ENCODE measurements at regions not wholly inside any gene's neighbourhood (a gene's known extent, or its start where the extent isn't known, plus 50 kb on each side); places are given as distances from the start of the nearest gene placed in this dataset.

DNA sequence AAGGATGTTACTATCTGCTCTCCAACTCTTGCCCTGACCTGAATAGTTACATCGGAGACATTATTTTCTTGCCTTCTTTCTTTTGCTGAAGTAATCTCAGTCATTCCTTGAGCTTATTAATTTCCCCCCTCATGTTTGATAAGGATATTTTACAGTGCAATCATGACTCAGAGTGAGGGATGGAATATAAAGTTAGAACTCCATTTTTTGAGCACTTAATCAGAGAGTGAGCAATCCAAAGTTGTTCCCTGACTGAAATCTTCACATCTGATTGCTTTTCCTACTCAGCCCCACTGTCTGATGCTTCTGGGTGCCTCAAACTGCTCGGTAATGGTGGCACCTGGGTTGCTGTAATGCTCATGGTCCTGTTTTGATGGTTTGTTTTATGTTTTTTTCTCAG, 142.7 kb upstream of the SEL1L start:
- in situ Hi-C loops (cut with MboI; ENCODE audit: low pct_ligation_motif_present in 1 of 4, low pct_unique_long_range_greater_than_20kb in 1 of 4, low sequenced_read_pairs in 3 of 4) (no loop called here), intact Hi-C loops (cut with DNase I; ENCODE audit: low total_unique reads) (no loop called here)
- WGBS, 2 donors (ENCODE audit: low coverage in 1 of 2), result 50 to 70% methylated on average over 2 of the region's 2 CpGs
- no peaks in the 10 kb centered on the region for H3K4me1 ChIP-seq
- H3K27ac ChIP-seq, result no peak overlapping the region
- no peak overlapping the region for H3K4me3 ChIP-seq
- no peaks in the 10 kb centered on the region for H3K36me3 ChIP-seq
- no peaks in the 10 kb centered on the region for H3K9me3 ChIP-seq
- no peak for DNase-seq
- no peak for TF ChIP-seq POLR2A (IDR thresholded peaks at IDR 0.05)
- no peaks in the 10 kb centered on the region for H3K27me3 ChIP-seq

DNA sequence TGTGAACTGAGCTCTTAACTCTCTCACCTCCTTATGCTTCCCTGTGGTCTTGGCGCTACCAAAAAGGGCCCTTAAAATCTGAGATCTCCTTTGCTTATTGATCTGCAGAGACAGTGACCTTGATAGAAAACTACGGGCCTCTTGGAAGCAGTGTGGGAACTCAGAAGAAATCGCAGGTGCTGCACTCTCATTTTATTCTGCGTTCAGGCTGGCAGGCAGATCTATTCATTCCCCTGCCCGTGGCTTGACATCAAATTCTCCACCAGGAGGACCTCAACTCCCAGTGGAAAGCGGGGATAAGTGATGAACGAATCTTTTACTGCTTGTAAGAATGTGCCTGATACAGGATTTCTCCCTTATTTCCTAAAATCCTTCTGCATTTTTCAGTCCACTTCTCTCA, 143.2 kb upstream of the SEL1L start:
- WGBS, 2 donors (ENCODE audit: low coverage in 1 of 2), result 82 to 83% methylated on average over 4 to 7 of the region's 7 CpGs
- H3K4me1 ChIP-seq, result no peaks in the 10 kb centered on the region
- in situ Hi-C loops (cut with MboI; ENCODE audit: low pct_ligation_motif_present in 1 of 4, low pct_unique_long_range_greater_than_20kb in 1 of 4, low sequenced_read_pairs in 3 of 4), result no loop called here
- TF ChIP-seq, protein P1, sequence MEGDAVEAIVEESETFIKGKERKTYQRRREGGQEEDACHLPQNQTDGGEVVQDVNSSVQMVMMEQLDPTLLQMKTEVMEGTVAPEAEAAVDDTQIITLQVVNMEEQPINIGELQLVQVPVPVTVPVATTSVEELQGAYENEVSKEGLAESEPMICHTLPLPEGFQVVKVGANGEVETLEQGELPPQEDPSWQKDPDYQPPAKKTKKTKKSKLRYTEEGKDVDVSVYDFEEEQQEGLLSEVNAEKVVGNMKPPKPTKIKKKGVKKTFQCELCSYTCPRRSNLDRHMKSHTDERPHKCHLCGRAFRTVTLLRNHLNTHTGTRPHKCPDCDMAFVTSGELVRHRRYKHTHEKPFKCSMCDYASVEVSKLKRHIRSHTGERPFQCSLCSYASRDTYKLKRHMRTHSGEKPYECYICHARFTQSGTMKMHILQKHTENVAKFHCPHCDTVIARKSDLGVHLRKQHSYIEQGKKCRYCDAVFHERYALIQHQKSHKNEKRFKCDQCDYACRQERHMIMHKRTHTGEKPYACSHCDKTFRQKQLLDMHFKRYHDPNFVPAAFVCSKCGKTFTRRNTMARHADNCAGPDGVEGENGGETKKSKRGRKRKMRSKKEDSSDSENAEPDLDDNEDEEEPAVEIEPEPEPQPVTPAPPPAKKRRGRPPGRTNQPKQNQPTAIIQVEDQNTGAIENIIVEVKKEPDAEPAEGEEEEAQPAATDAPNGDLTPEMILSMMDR (IDR thresholded peaks at IDR 0.05), result no peak
- TF ChIP-seq POLR2A (IDR thresholded peaks at IDR 0.05), result no peak
- TF ChIP-seq POLR2AphosphoS5 (IDR thresholded peaks at IDR 0.05), result no peak
- TF ChIP-seq EP300 (IDR thresholded peaks at IDR 0.05; ENCODE audit: low read depth), result no peak
- intact Hi-C loops (cut with DNase I; ENCODE audit: low total_unique reads), result no loop called here
- H3K27ac ChIP-seq, result no peak overlapping the region
- H3K9me3 ChIP-seq, result no peaks in the 10 kb centered on the region
- no peaks in the 10 kb centered on the region for H3K36me3 ChIP-seq
- DNase-seq, result no peak
- no peaks in the 10 kb centered on the region for H3K27me3 ChIP-seq
- H3K4me3 ChIP-seq, result no peak overlapping the region

DNA sequence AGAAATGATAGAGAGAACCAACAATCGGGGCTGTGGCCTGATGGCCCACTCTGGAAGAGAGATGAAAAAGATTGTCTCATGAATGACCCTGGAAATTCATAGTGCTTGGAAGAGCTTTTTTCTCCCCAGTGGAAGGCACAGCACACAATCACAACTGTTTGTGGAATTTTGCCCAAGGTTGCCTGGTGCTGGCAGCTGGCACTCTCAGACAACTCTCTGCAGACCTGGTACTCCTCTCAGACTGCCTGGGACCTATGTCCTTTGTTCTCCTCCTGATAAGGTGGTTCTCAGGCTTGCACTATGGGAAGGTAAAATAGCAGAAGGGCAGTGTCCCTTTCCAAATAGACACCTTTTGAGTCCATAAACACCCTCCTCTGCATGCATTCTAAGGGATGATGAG, 144.1 kb upstream of the SEL1L start:
- Histone ChIP-seq H3K4me1 (no peaks in the 10 kb centered on the region), H3K27ac (no peak overlapping the region), H3K4me3 (no peak overlapping the region), H3K27me3 (no peaks in the 10 kb centered on the region), H3K9me3 (no peaks in the 10 kb centered on the region), H3K36me3 (no peaks in the 10 kb centered on the region)
- in situ Hi-C loops (cut with MboI; ENCODE audit: low pct_ligation_motif_present in 1 of 4, low pct_unique_long_range_greater_than_20kb in 1 of 4, low sequenced_read_pairs in 3 of 4) (no loop called here), intact Hi-C loops (cut with DNase I; ENCODE audit: low total_unique reads) (no loop called here)
- TF ChIP-seq POLR2A (IDR thresholded peaks at IDR 0.05) (no peak), EP300 (IDR thresholded peaks at IDR 0.05; ENCODE audit: low read depth) (no peak), POLR2AphosphoS5 (IDR thresholded peaks at IDR 0.05) (no peak)
- TF ChIP-seq, protein P1 (IDR thresholded peaks at IDR 0.05), result no peak
- no peak for DNase-seq
- 71 to 95% methylated on average over 1 of the region's 1 CpG for WGBS, 2 donors (ENCODE audit: low coverage in 1 of 2)

DNA sequence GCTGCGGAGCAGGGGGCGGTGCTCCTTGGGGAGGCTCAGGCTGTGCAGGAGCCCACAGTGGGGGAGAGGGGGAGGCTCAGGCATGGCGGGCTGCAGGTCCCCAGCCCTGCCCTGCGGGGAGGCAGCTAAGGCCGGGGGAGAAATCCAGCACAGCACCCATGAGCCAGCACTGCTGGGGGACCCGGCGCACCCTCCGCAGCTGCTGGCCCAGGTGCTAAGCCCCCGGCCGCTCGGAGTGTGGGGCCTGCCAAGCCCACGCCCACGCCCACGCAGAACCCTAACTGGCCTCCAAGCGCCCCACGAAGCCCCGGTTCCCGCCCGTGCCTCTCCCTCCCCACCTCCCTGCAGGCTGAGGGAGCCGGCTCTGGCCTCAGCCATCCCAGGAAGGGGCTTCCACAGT, 145.6 kb upstream of the SEL1L start:
- Histone ChIP-seq H3K4me3 (no peak overlapping the region), H3K36me3 (no peaks in the 10 kb centered on the region), H3K4me1 (no peaks in the 10 kb centered on the region), H3K27ac (no peak overlapping the region), H3K27me3 (no peaks in the 10 kb centered on the region), H3K9me3 (no peaks in the 10 kb centered on the region)
- DNase-seq, result no peak
- in situ Hi-C loops (cut with MboI; ENCODE audit: low pct_ligation_motif_present in 1 of 4, low pct_unique_long_range_greater_than_20kb in 1 of 4, low sequenced_read_pairs in 3 of 4), result no loop called here
- WGBS, 2 donors (ENCODE audit: low coverage in 1 of 2), result 94% methylated on average over 20 of the region's 20 CpGs; no CpG with 5 or more reads in 1 of the 2 donors
- TF ChIP-seq POLR2AphosphoS5 (IDR thresholded peaks at IDR 0.05) (no peak), EP300 (IDR thresholded peaks at IDR 0.05; ENCODE audit: low read depth) (no peak), POLR2A (IDR thresholded peaks at IDR 0.05) (no peak)
- TF ChIP-seq, protein P1 (IDR thresholded peaks at IDR 0.05), result no peak
- intact Hi-C loops (cut with DNase I; ENCODE audit: low total_unique reads), result no loop called here

DNA sequence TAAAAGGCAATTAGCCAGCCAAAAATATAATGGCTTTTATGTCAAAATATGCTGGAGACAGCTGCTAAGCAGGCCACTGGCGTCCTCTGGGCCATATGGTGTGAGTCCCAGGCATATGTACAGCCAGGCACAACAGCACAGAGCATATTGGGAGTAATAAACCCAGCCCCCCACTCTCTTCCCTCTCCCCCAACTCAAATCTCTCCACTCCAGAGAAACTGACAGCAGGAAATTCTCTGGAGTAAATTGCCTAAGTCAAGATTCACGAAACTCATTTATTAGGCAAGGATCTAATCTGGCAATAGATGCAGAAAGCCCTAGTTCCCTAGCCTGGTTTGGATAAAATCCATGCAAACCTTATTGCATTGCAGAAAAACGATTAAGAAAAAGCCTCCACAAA, 147.9 kb upstream of the SEL1L start:
- H3K4me1 ChIP-seq, result no peaks in the 10 kb centered on the region
- no peaks in the 10 kb centered on the region for H3K9me3 ChIP-seq
- intact Hi-C loops (cut with DNase I; ENCODE audit: low total_unique reads) (no loop called here), in situ Hi-C loops (cut with MboI; ENCODE audit: low pct_ligation_motif_present in 1 of 4, low pct_unique_long_range_greater_than_20kb in 1 of 4, low sequenced_read_pairs in 3 of 4) (no loop called here)
- H3K36me3 ChIP-seq, result no peaks in the 10 kb centered on the region
- no peaks in the 10 kb centered on the region for H3K27me3 ChIP-seq
- TF ChIP-seq, protein P1 (IDR thresholded peaks at IDR 0.05), result no peak
- TF ChIP-seq EP300 (IDR thresholded peaks at IDR 0.05; ENCODE audit: low read depth), result no peak
- TF ChIP-seq POLR2A (IDR thresholded peaks at IDR 0.05), result no peak
- TF ChIP-seq POLR2AphosphoS5 (IDR thresholded peaks at IDR 0.05), result no peak
- WGBS, 2 donors (ENCODE audit: low coverage in 1 of 2), result 43 to 50% methylated on average over 1 to 3 of the region's 3 CpGs
- H3K4me3 ChIP-seq, result no peak overlapping the region
- no peak for DNase-seq
- H3K27ac ChIP-seq, result no peak overlapping the region

Measured in transverse colon (tissue), 4 donors.